Psoas muscle (tissue), 7 donors: ENCODE measurements at regions not wholly inside any gene's neighbourhood (a gene's known extent, or its start where the extent isn't known, plus 50 kb on each side); places are given as distances from the start of the nearest gene placed in this dataset.
"Not testable (repeated sequence)": the region's sequence is repeated elsewhere in the genome, so short reads cannot be mapped to it uniquely, and the experiment has no call there.

Source experiments
- ATAC-seq, 4 donors: fragments of 200-7000 bp; cut with Tn5 transposase; one replicate each; pipeline ENCODE4 v1.9.1; 2020; ENCODE audit warnings: moderate library complexity in 3 of 4, mild to moderate bottlenecking in 2 of 4
- DNase-seq, 2 donors: peaks; one replicate each; pipeline ENCODE4 v3.0.0-alpha.2; 2020
- H3K27ac ChIP-seq: fragments of 200-600 bp; one replicate; pipeline ENCODE4 v1.8.0; 2022
- H3K27me3 ChIP-seq, 3 donors: fragments of 200-600 bp in 1 of 3; one replicate each; pipeline versions ENCODE4 v1.6.1 to v1.8.0; 2013 to 2022; ENCODE audit warnings: low read length in 2 of 3, mild to moderate bottlenecking in 2 of 3, moderate library complexity in 1 of 3; ENCODE audit not compliant: insufficient read depth in 3 of 3
- H3K36me3 ChIP-seq, 2 donors: fragments of 200-600 bp in 1 of 2; one replicate each; pipeline versions ENCODE4 v1.6.1 to v1.8.0; 2013 to 2022; ENCODE audit warnings: low read depth in 1 of 2, mild to moderate bottlenecking in 1 of 2, moderate library complexity in 1 of 2; ENCODE audit not compliant: insufficient read depth in 1 of 2
- H3K4me1 ChIP-seq: fragments of 200-600 bp; one replicate; pipeline ENCODE4 v1.8.0; 2022
- H3K4me3 ChIP-seq: fragments of 200-600 bp; one replicate; pipeline ENCODE4 v1.8.0; 2022; ENCODE audit warnings: mild to moderate bottlenecking
- H3K9me3 ChIP-seq: fragments of 200-600 bp; one replicate; pipeline ENCODE4 v1.8.0; 2022
- WGBS, 3 donors: extraction: QIAGEN DNeasy Blood & Tissue Kit; methylation state at CpG; one replicate each; pipeline versions ENCODE4 v1.1.6 to v1.1.7; 2013; 5-methylcytosine and 5-hydroxymethylcytosine counted together
- intact Hi-C, 2 donors: fragments of 100-400 bp; cut with DNase I; formaldehyde crosslinking; loops; one replicate each; pipeline versions ENCODE4 v1.11.0 to v1.14.2; 2022
- TF ChIP-seq, protein P1 (sequence below): fragments of 200-600 bp; IDR thresholded peaks from one replicate; pipeline ENCODE4 v1.8.0; 2022; ENCODE audit warnings: antibody characterized with exemption
- donor health status: healthy with polysubstance abuse.
- donor health status: DM: no; HTN: no; CAD: no; lungs with moderate emphysema.
- donor health status: Bipolar disorder and iron deficiency.
- donor health status: healthy.
- donor health status: DM: yes; HTN: yes; CAD: no.
- donor health status: DM: no; HTN: no; CAD: no.
- donor health status: DM: yes; HTN: yes; CAD: no.

DNA sequence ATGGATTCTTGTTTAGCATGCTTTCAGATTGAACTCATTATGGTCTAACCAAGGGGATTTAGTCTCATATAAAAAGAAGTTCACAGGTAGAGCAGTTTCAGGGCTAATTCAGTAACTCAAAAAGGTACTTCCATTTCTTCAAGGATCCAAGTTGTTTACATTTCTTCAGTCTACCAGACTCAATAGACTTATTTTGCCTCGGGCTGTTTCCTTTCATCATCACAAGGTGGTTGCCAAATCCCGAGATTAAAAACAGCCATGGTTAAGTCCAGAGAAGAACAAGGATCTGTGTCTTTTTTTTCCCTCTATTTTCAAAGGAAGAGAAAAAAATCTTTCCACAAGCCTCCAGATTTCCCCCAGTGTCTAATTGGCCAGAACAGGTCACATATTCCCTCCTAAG is 69.8 kb upstream of the SNX9 start:
- no peak overlapping the region for H3K4me3 ChIP-seq
- DNase-seq, result no peak
- H3K9me3 ChIP-seq, result no peaks in the 10 kb centered on the region
- 37 to 61% (median 58%) methylated on average over 2 of the region's 2 CpGs for WGBS, 3 donors
- peaks cover 9% of the 10 kb centered on the region for H3K4me1 ChIP-seq
- H3K27me3 ChIP-seq, result no peaks in the 10 kb centered on the region
- H3K36me3 ChIP-seq, result no peaks in the 10 kb centered on the region
- TF ChIP-seq, protein P1, sequence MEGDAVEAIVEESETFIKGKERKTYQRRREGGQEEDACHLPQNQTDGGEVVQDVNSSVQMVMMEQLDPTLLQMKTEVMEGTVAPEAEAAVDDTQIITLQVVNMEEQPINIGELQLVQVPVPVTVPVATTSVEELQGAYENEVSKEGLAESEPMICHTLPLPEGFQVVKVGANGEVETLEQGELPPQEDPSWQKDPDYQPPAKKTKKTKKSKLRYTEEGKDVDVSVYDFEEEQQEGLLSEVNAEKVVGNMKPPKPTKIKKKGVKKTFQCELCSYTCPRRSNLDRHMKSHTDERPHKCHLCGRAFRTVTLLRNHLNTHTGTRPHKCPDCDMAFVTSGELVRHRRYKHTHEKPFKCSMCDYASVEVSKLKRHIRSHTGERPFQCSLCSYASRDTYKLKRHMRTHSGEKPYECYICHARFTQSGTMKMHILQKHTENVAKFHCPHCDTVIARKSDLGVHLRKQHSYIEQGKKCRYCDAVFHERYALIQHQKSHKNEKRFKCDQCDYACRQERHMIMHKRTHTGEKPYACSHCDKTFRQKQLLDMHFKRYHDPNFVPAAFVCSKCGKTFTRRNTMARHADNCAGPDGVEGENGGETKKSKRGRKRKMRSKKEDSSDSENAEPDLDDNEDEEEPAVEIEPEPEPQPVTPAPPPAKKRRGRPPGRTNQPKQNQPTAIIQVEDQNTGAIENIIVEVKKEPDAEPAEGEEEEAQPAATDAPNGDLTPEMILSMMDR, result no peak
- no peak for ATAC-seq
- H3K27ac ChIP-seq, result no peak overlapping the region
- intact Hi-C loops, result loop anchor here in 1 of 2 donors (10.0 kb wide), 1 partner anchor 322 kb away; no protein-coding TSS in a partner anchor

DNA sequence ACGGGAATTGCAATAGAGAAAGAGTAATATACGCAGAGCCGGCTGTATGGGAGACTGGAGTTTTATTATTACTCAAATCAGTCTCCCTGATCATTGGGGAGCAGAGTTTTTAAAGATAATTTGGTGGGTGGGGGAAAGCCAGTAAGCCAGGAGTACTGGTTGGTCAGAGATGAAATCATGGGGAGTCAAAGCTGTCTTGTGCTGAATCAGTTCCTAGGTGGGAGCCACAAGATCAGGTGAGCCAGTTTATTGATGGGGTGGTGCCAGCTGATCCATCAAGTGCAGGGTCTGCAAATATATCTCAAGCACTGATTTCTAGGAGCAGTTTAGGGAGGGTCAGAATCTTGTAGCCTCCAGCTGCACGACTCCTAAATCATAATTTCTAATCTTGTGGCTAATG is 69.2 kb upstream of the SNX9 start:
- not testable (repeated sequence) for H3K9me3 ChIP-seq, H3K36me3 ChIP-seq, H3K4me3 ChIP-seq, H3K27me3 ChIP-seq, H3K27ac ChIP-seq, DNase-seq, H3K4me1 ChIP-seq, ATAC-seq
- intact Hi-C loops, result loop anchor here in 1 of 2 donors (10.0 kb wide), 1 partner anchor 321 kb away; no protein-coding TSS in a partner anchor
- WGBS, 3 donors, result 76 to 92% (median 91%) methylated on average over 4 of the region's 4 CpGs

DNA sequence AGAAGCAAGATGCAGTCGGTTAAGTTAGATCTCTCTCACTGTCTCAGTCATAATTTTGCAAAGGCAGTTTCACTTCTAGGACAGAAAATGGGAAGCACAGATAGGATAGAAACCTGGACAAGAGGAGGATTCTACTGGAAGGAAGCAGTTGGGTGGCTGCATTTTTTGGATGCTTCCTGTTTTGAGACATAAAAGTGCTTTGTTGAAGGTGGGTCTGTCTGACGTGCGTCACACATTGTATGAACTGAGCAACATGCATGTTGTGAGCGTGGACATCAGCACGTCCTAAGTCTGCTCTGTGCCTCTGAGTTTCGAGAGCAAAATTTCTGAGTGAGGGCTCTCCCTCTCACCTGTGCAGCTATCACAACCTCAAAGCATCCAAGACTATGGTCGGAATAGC is 68.7 kb upstream of the SNX9 start:
- no peak for ATAC-seq

DNA sequence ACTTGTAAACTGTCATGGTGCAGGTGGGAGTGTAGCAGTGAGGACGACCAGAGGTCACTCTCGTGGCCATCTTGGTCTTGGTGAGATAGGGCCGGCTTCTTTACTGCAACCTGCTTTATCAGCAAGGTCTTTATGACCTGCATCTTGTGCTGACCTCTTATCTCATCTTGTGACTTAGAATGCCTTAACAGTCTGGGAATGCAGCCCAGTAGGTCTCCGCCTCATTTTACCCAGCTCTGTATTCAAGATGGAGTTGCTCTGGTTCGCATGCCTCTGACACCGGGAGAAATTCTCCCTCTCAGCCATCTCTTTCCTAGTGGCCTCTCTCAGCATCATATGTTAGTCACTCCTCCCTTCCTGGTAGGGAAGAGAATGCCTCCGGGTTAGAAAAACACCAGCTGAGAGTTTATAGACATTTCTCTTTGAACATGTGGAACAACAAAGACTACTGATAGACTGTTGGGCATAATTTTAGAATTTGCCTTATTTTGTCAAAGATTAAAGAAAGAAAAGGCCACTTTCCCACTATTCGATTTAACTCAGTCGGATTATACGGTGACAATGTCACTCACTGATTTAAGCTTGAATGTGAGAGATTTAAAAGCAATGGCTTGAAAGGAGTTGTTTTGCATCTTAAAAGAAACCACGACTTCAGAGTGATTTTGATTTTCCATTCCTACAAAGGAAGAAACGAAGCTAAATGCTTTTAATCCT is 67.9 kb upstream of the SNX9 start:
- Histone ChIP-seq H3K27ac (no peak overlapping the region), H3K27me3 (no peaks in the 10 kb centered on the region), H3K4me1 (peaks cover 9% of the 10 kb centered on the region), H3K4me3 (no peak overlapping the region), H3K9me3 (no peaks in the 10 kb centered on the region), H3K36me3 (no peaks in the 10 kb centered on the region)
- intact Hi-C loops, result loop anchor here in 1 of 2 donors (5.0 to 10.0 kb wide), 2 partner anchors 67 to 320 kb away; partner anchors contain the start of gene SNX9
- TF ChIP-seq, protein P1, result no peak
- 80 to 85% (median 81%) methylated on average over 12 of the region's 12 CpGs for WGBS, 3 donors
- DNase-seq (no peak), ATAC-seq (no peak)

More for the DNA sequence above, 68.7 kb upstream of the SNX9 start:
- Histone ChIP-seq H3K9me3 (no peaks in the 10 kb centered on the region), H3K36me3 (no peaks in the 10 kb centered on the region), H3K4me3 (no peak overlapping the region), H3K27ac (no peak overlapping the region), H3K27me3 (no peaks in the 10 kb centered on the region), H3K4me1 (peaks cover 9% of the 10 kb centered on the region)
- 87 to 90% (median 89%) methylated on average over 7 of the region's 7 CpGs for WGBS, 3 donors
- intact Hi-C loops, result loop anchor here in 1 of 2 donors (10.0 kb wide), 1 partner anchor 320 kb away; no protein-coding TSS in a partner anchor
- TF ChIP-seq, protein P1, result no peak
- DNase-seq, result no peak

DNA sequence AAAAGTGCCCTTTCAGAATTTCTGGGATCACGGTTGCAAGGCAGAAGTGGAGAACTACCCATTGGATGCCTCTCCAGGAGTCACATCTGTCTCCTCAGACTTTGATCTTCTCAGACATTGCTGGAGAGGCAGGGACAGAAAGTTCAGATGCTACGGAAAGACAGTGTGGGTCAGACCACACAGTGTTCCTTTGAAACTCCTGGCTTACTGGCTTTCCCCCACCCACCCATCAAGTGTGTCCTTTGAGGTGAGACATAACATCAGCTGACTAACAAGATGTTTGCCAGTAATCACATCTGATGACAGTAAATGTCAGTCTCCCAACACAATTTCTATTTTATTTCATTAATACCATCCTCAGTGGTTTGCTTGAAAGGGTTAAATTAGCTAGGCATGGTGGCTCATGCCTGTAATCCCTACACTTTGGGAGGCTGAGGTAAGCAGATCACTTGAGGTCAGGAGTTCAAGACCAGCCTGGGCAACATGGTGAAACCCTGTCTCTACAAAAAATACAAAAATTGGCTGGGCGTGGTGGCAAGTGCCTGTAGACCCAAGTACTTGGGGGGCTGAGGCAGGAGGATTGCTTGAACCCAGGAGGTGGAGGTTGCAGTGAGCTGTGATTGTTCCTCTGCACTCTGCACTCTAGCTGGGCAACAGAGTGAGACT is 67.2 kb upstream of the SNX9 start:
- no peaks in the 10 kb centered on the region for H3K9me3 ChIP-seq
- intact Hi-C loops, result loop anchor here (2.0 to 10.0 kb wide), 3 partner anchors 66 to 319 kb away; partner anchors contain the start of gene SNX9 (in 1 of the 2)
- no peak overlapping the region for H3K27ac ChIP-seq
- WGBS, 3 donors, result 90 to 97% (median 92%) methylated on average over 3 of the region's 3 CpGs
- no peak for ATAC-seq
- no peak for DNase-seq
- H3K27me3 ChIP-seq, result no peaks in the 10 kb centered on the region
- TF ChIP-seq, protein P1, result no peak
- peaks cover 9% of the 10 kb centered on the region for H3K4me1 ChIP-seq
- no peaks in the 10 kb centered on the region for H3K36me3 ChIP-seq
- no peak overlapping the region for H3K4me3 ChIP-seq
